Fibroblast of villous mesenchyme (primary cell): ENCODE measurements at regions not wholly inside any gene's neighbourhood (a gene's known extent, or its start where the extent isn't known, plus 50 kb on each side); places are given as distances from the start of the nearest gene placed in this dataset.

Source experiments
- DNase-seq: peaks from one replicate; pipeline ENCODE4 v3.0.0-alpha.2; 2010; ENCODE audit warnings: low read depth
- H3K4me3 ChIP-seq: 2 replicates; pipeline ENCODE4 v1.5.1; 2011; ENCODE audit warnings: low read depth, mild to moderate bottlenecking, low read length
- TF ChIP-seq, protein P1 (sequence below): IDR thresholded peaks from 2 replicates; pipeline ENCODE4 v1.5.1; 2012; ENCODE audit warnings: low read depth, mild to moderate bottlenecking, low read length; ENCODE audit not compliant: insufficient read depth

DNA sequence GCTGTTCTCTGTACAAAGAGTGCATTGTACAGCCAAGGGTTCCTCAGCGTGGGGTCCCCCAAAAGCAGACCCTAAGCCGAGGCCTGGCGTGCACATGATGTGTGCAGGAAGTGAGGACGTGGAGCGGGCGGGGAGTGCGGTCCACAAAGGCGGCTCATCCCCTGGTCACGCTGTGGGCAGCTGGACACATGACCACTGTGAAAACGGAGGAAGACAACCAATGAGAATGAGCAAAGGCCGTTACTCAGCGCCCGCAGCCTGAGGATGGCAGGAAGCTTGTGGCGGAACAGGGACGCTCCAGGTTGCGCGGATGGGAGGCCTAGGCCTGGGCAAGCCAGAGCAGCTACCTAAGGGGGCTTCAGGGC, 1263.7 kb downstream of the BRD1 start:
- no peak for DNase-seq
- no peak overlapping the region for H3K4me3 ChIP-seq

DNA sequence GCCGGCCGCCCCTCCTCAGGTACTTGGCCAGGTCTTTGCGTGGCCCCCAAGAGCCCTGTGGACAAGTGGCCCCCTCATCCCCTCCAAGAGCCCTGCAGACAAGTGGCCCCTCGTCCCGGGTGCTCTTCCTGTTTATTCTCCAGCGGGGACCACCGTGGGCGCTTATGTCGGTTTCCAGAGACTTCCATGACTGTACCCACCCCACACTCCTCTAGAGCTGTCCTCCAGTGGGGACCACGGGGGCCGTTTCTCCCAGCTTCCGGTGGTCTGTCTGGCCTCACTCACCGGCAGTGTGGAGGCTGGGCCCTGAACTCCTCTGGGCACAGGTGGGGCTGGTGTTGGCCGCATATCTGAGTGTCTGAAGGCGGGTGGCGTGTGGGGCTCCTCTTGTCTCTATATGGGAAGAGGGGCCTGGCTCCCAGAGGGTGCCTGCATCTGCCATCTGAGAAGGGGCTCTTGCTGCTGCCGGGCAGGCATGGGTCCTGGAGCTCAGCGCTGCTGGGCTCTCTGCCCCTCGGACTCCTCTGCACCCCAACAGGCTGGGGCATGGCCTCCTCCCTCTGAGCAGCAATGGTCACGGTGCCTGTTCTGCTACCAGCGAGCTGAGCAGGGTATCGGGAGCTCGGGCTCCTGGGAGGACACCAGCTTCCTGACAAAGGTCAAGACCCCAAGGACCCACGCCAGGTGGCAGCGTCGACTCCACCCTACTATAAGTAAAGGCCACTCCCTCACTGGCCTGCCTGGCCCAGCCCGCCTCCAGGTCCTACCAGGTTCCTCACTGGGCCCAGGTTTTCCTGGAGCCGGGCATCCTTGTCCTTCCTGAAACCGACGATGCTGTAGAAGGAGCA, 1264.3 kb downstream of the BRD1 start:
- no peak overlapping the region for H3K4me3 ChIP-seq
- TF ChIP-seq, protein P1, sequence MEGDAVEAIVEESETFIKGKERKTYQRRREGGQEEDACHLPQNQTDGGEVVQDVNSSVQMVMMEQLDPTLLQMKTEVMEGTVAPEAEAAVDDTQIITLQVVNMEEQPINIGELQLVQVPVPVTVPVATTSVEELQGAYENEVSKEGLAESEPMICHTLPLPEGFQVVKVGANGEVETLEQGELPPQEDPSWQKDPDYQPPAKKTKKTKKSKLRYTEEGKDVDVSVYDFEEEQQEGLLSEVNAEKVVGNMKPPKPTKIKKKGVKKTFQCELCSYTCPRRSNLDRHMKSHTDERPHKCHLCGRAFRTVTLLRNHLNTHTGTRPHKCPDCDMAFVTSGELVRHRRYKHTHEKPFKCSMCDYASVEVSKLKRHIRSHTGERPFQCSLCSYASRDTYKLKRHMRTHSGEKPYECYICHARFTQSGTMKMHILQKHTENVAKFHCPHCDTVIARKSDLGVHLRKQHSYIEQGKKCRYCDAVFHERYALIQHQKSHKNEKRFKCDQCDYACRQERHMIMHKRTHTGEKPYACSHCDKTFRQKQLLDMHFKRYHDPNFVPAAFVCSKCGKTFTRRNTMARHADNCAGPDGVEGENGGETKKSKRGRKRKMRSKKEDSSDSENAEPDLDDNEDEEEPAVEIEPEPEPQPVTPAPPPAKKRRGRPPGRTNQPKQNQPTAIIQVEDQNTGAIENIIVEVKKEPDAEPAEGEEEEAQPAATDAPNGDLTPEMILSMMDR = no peak
- DNase-seq = no peak

More for the DNA sequence above, 1263.7 kb downstream of the BRD1 start:
- TF ChIP-seq, protein P1 = no peak

DNA sequence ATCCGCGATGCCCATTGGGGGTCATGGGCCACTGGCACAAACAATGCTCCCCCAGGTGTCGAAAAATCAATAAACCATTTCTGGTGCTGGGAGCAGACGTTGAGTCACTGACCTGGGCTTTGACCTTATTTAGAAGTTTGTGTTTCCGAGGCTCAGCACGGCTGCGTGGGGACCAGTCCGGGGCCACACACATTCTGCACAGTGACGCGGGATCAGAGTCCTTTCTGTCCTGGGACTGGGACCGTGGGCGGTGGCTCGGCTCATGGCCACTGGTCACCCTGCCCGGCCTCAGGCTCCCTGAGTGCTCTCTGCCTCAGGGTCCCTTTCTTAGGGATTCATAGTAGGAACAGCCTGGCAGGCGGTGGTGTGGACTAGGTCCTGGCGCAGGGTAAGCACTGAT, 1266.0 kb downstream of the BRD1 start:
- H3K4me3 ChIP-seq = no peak overlapping the region
- TF ChIP-seq, protein P1 = no peak
- no peak for DNase-seq

DNA sequence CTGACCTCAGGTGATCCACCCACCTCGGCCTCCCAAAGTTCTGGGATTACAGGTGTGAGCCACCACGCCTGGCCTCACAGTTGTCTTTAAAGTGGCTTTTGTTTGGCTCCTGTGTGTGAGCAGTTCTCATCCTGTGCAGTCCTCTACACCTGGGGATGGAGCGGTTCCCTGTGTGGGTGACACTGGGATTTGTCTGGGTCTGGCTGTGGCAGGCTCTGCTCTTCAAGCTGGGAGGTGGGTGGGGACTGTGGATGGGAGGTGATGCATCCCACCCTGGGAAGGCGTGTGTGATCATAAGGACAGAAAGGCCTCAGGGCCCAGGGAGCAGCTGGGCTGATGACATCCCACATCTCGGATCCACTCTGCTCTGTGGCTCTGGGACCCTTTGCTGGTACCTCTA, 1266.8 kb downstream of the BRD1 start:
- TF ChIP-seq, protein P1 = no peak
- DNase-seq = no peak

DNA sequence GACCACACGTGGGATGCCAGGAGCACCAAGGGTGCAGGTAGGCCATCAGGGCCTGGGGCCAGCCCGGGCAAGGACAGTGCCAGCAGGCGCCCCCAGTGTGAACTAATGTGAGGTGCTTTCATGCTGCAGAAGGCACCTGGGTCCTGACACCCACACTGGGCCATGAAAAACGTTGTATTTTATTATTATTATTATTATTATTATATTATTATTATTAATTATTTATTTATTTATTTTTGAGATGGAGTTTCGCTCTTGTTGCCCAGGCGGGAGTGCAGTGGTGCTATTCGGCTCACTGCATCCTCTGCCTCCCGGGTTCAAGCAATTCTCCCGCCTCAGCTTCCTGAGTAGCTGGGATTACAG, 1267.3 kb downstream of the BRD1 start:
- TF ChIP-seq, protein P1 = no peak
- no peak for DNase-seq

More for the DNA sequence above, 1266.8 kb downstream of the BRD1 start:
- no peak overlapping the region for H3K4me3 ChIP-seq

DNA sequence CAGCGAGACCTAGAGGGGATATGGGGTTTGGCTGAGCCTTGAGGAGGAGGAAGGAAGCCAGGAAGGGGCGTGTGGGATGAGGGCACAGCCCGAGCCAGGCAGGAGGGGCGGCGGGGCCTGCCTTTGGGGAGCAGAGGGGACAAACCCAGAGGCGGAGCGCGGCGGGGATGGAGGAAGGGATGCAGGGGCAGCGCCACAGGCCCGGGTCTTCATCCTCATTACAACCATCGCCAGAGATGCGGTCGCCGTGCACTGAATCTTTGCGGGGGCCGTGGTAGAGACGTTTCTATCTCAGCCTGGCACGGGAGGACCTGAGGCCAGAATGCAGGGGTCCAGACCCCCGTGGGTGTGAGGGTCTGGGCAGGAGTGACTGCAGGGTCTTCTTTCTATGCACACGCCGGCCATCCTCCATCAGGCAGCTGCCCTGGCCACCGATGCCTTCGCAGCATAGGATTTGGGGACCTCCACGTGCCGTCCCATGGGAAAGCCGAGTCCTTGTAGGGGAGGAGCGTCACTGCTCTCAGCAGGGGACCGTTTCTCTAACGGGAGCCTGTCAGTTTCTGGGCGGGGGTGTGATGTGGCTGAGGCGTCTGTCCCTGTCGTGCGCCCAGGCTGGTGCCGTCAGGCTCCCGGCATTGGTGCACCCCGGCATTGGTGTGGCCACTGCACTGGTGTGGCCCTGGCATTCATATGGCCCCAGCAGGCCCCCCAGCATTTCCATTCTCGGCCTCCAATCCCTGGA, 1267.9 kb downstream of the BRD1 start:
- no peak overlapping the region for H3K4me3 ChIP-seq
- DNase-seq = no peak
- TF ChIP-seq, protein P1 = no peak

More for the DNA sequence above, 1267.3 kb downstream of the BRD1 start:
- H3K4me3 ChIP-seq = no peak overlapping the region
